ENCODE measurements at regions not wholly inside any gene's neighbourhood (a gene's known extent, or its start where the extent isn't known, plus 50 kb on each side); places are given as distances from the start of the nearest gene placed in this dataset.

GRCh38 chr6:16947375-16948015 is 154.4 kb upstream of the STMND1 start (continued):
- TF ChIP-seq LEF1 (IDR thresholded peaks at IDR 0.05) (peak; percentile 28; the same call in 1 of the 2 replicates), SMARCC2 (IDR thresholded peaks at IDR 0.05; ENCODE audit: low read depth) (no peak), ETV1 (tag; conservative IDR thresholded peaks at IDR 0.05; ENCODE audit: low read depth) (peak; percentile 54; the same call in 1 of the 2 replicates), ZBTB49 (CRISPR knock-in tag; IDR thresholded peaks at IDR 0.05; ENCODE audit: borderline replicate concordance) (no peak), NR2C2 (CRISPR knock-in tag; IDR thresholded peaks at IDR 0.05) (no peak), NR2C2 (tag; IDR thresholded peaks at IDR 0.05) (peak; percentile 4; the same call in 1 of the 2 replicates), SMARCA4 (IDR thresholded peaks at IDR 0.05) (peak; percentile 67; the same call in 1 of the 2 replicates), POLR2H (tag; IDR thresholded peaks at IDR 0.05; ENCODE audit: low read depth) (0 out of 2 replicates have a peak, but pooled peaks have one; percentile 23), HDAC2 (IDR thresholded peaks at IDR 0.05) (peak; percentile 68; the same call in 1 of the 2 replicates)

DNA sequence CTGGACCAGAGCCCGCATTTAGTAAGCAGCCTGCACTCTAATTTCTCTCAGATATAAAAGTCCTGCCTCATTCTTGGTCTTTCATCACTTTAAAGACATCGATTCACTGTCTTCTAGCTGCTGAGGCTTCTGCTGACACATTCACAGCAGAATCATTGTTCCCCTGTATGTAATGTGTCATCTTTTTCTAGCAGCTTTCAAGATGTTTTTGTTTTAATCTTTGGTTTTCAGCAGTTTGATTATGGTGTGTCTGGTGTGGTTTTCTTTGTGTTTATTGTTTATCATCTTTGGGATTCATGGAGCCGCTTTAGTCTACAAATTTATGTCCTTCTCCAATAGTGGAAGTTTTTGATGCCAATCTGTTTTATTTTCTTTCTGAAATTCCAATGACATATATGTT is 157.3 kb upstream of the STMND1 start:
- no peak for ATAC-seq
- FAIRE-seq = no peak
- BruUV-seq (replicated peaks) = no TSS peak
- no peak for TF ChIP-seq ZC3H4 (CRISPR knock-in tag; IDR thresholded peaks at IDR 0.05; ENCODE audit: borderline replicate concordance)
- TF ChIP-seq RERE (CRISPR knock-in tag; IDR thresholded peaks at IDR 0.05; ENCODE audit: borderline replicate concordance) = no peak
- TF ChIP-seq MTA1 (IDR thresholded peaks at IDR 0.05; ENCODE audit: borderline replicate concordance) = no peak

More for the DNA sequence above, 157.3 kb upstream of the STMND1 start:
- H3K4me2 ChIP-seq (ENCODE audit: insufficient read depth, low read length) = no peak overlapping the region
- intact Hi-C loops (cut with micrococcal nuclease) = no loop called here
- POLR2A ChIA-PET = interaction anchor here (1.0 kb wide), 1 partner anchor 16 kb away, joined by 3 read pairs; no protein-coding TSS in a partner anchor
- no peaks in the 10 kb centered on the region for H4K20me1 ChIP-seq (replicated peaks; ENCODE audit: control insufficient read depth, insufficient read depth, low read length)
- CTCF ChIA-PET (ENCODE audit: low intra/inter-chr PET ratio) = no interaction called here
- H2AFZ ChIP-seq (ENCODE audit: low read depth, low read length) = no peak overlapping the region
- in situ Hi-C loops (cut with MboI) = no loop called here
- H3K79me2 ChIP-seq (ENCODE audit: control insufficient read depth, insufficient read depth, low read length) = no peaks in the 10 kb centered on the region
- no peaks in the 10 kb centered on the region for H3K9me1 ChIP-seq (ENCODE audit: control insufficient read depth, insufficient read depth, low read length)
- no peaks in the 10 kb centered on the region; a peak in 2 of 5 replicates for H3K4me1 ChIP-seq (replicated peaks in 1 of 2; ENCODE audit: control insufficient read depth in 2 of 2, insufficient read depth in 2 of 2, low read length in 2 of 2)
- DNase-seq (ENCODE audit: extremely low read depth in 1 of 4, low spot score in 3 of 4) = no peak
- no peak overlapping the region for H3K4me3 ChIP-seq
- H3K36me3 ChIP-seq (ENCODE audit: control insufficient read depth, insufficient read depth, low read length) = no peaks in the 10 kb centered on the region
- H3K9ac ChIP-seq (ENCODE audit: insufficient read depth in 1 of 2, low read depth in 2 of 2, low read length in 2 of 2) = no peak overlapping the region
- peaks cover 6 to 10% of the 10 kb centered on the region in 2 experiments; a peak in 4 of 5 replicates for H3K27me3 ChIP-seq (ENCODE audit: control insufficient read depth in 2 of 2, insufficient read depth in 2 of 2, low read length in 2 of 2)
- H3K9me3 ChIP-seq (replicated peaks; ENCODE audit: control insufficient read depth, insufficient read depth, low read depth, low read length) = no peaks in the 10 kb centered on the region
- WGBS (ENCODE audit: insufficient coverage, low coverage, missing lambda C conversion rate) = 4% methylated on average over 3 of the region's 3 CpGs
- H3K27ac ChIP-seq (ENCODE audit: extremely low read depth, low read depth, low read length) = no peak overlapping the region

All from K562 (cell line).